HG02759 (cell line): ENCODE measurements at regions not wholly inside any gene's neighbourhood (a gene's known extent, or its start where the extent isn't known, plus 50 kb on each side); places are given as distances from the start of the nearest gene placed in this dataset.

Experiments
- ATAC-seq: cut with Tn5 transposase; IDR thresholded peaks from one replicate; pipeline ENCODE4 v1.9.1; 2021; ENCODE audit warnings: mild to moderate bottlenecking, moderate library complexity; ENCODE audit not compliant: unreplicated experiment

DNA sequence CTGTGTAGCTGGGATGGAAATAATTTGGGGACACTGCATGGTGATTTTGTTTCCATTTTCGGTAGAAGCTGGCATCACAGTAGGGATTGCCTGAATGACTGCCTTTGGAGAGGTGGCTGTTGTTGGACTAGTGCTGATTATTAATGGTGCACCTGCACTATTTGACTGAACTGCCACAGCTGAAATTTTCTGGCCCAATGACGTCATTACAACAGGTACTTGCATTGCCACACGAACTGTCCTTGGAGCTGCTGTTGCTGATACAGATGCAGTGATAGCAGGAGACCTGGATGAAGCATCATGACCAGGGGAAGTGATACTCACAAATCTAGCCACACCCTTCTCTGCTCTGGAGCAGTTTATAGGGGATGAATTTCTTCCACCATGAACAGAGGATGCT is 95.6 kb upstream of the FOXC1 start:
- no peak for ATAC-seq

- no peak for ATAC-seq
Observed at GRCh38 chr6:1515280-1515679, 94.4 kb upstream of the FOXC1 start.

- no peak for ATAC-seq
Observed at GRCh38 chr6:1515781-1516180, 93.9 kb upstream of the FOXC1 start.

- ATAC-seq: no peak
Observed at GRCh38 chr6:1516742-1517520, 92.8 kb upstream of the FOXC1 start.

DNA sequence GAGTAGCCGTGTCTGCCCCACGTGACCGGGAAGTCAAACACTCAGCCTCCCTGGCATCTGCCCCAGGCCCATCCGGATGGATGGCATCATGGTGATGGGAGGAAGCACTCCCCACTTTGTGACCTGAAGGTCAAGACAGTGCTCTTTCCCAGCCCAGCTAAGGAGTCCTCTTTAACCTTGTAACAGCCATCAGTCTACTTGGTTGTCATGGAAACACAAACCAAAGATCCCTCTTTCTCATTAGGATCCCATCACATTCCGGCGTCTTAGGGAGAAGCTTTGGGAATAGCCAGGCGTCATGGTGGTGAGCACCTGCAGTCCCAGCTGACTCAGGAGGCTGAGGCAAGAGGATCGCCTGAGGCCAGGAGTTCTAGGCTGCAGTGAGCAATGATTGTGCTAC is 90.9 kb upstream of the FOXC1 start:
- ATAC-seq: no peak

- ATAC-seq: no peak
Observed at GRCh38 chr6:1519597-1519996, 90.1 kb upstream of the FOXC1 start.

- ATAC-seq: no peak
Observed at GRCh38 chr6:1522779-1523178, 86.9 kb upstream of the FOXC1 start.

DNA sequence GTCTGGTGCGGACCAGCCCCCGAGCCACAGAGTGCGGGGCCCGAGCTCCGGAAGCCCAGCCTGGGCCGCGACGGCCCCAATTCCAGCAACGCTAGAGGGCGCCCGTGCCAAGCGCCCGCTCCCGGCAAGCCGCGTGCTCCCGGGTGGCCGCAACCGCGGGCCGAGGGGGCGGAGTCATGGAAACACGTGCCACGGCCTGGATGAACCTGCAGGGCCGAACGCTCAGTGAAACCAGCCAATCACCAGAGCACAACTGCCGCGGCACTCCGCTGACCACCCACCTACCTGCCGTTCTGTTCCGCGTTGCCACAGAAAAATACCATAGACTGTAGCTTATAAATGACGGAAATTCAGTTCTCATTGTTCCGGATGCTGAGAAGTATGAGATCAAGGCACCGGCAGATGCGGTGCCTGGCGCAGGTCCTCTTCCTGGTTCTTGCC is 85.7 kb upstream of the FOXC1 start:
- ATAC-seq: no peak

GRCh38 chr6:1525364-1526038 is 84.2 kb upstream of the FOXC1 start:
- ATAC-seq: no peak

DNA sequence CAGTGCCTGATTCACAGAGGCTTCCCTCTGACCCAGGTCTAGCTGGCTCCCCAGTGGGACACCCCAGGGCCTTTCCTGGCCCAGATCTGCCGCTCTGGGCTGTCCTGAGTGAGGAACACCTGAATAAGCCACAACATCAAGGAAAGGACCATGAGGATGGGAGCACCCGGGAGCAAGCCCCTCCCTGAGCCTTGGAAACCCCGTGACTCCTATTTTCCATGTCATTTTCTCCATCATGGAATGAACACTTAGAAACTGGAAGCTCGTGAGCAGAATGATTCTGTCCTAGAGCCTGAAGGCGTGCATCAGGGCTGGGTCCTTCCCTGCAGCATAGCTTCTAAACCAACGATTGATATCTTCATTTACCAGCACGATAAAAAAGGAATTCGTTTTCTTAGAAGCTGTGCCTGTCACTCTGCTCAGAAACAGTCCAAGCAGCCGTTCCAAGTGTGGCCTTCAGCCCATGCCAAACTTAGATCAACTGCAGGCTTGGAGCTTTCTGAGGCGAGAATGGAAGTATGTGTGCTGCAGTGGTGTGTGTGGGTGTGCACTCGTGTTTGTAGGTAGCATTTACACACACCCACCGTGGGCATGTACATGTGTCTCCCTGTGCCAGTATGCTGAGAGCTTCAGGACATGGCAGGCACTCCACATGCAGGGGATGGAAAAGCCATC is 83.2 kb upstream of the FOXC1 start:
- no peak for ATAC-seq

DNA sequence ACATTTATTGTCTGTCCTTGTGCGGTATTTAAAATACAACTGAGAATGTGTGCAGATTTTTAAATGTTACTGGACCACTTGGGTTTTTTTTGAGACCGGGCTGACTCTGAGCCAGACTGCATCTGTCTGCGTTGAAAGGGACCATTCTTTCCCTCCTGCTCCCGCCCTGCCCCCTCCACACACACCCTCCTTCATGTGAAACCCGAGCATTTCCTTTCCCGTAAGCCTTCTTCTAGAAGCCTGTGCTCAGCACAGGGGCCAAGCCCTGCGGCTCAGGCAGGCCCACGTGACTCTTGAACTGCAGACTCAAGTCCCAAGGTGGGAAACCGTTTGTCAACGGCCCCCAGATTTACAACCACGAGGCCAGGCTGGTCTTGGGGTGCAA is 82.7 kb upstream of the FOXC1 start:
- ATAC-seq: no peak

DNA sequence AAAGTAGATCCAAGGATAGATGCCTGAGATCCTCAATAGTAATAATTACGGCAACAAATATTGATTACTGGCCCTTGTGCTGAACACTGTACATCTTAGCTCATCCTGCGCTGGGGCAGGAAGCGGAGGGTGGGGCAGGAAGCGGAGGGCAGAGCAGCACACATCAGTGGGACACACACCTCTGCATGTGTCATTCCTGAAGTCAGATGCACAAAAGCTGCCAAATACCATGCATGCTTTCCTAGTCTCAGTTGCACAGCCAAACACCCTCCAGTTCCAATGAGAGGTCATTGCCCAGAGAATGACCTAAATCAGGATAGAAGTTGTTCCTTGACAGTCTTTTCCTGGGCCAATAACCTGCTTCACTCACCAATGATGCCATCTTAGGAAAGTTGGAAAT is 74.4 kb upstream of the FOXC1 start:
- ATAC-seq: no peak

GRCh38 chr6:1536526-1537429 is 72.9 kb upstream of the FOXC1 start:
- ATAC-seq: no peak

GRCh38 chr6:1538369-1538768 is 71.3 kb upstream of the FOXC1 start:
- ATAC-seq: no peak

- no peak for ATAC-seq
Observed at GRCh38 chr6:1538810-1539478, 70.8 kb upstream of the FOXC1 start.

DNA sequence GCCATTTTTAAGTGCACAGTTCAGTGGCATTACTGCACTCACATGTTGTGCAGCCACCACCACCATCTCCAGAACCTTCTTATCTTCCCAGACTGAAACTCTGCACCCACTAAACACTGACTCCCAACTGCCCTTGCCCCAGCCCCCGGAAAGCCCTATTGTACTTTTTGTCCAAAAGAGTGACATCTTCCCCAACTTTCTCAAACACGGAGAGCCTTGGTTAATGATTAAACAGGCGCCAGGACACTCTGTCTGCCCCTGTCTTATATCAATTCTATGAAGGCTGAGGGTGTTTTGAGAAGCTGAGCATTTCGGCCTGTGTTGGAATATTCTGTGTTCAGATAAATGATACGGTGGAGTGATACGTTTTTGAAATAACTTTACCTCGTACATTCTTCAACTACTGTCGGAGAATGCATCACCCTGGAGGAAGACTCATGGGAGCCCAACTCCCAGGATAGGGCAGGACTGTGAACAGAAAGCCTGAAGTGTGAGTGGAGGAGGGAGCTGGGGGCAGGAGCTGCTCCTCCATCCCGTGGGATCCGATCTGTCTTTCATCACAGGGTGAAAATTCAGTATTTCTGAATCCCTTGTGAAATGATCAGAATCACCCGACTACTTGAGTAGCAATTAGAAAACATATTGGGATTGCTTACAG is 68.7 kb upstream of the FOXC1 start:
- ATAC-seq: no peak

DNA sequence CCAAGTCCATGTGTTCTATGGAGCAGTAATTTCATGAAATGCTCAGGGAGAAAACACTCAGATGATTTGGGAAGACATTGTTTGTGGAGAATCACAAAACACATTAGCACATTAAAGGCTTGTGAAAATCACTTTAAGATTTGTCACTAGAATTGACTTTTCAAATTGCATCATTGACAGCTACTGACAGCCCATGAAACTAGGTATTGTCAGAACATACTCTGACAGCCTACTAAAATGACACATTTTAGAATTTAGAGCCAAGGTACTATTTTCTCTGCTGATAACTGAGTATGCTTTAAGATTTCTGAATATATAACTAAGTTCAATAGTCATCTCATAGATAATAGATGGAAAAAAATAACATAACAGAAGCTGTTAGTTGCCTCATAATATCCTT is 67.4 kb upstream of the FOXC1 start:
- ATAC-seq: no peak

GRCh38 chr6:1542764-1543163 is 67.0 kb upstream of the FOXC1 start:
- ATAC-seq: no peak

DNA sequence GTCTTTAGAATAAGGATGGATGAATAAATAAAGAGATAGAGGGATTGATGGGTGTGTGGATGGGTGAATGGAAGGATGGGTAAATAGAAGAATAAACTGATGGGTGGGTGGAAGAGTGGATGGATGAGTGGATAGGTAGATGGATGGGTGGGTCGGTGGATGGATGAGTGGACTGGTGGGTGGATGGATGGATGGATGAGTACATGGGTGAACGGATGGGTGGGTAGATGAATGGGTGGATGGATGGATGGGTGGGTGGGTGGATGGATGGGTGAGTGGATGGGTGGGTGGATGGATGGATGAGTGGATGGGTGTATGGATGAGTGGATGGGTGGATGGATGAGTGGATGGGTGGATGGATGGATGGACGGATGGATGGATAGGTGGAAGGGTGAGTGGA is 65.7 kb upstream of the FOXC1 start:
- ATAC-seq: no peak

- no peak for ATAC-seq
Observed at GRCh38 chr6:1544603-1545002, 65.1 kb upstream of the FOXC1 start.
